GM21529 (cell line): ENCODE measurements at regions not wholly inside any gene's neighbourhood (a gene's known extent, or its start where the extent isn't known, plus 50 kb on each side); places are given as distances from the start of the nearest gene placed in this dataset.
"Not testable (repeated sequence)": the region's sequence is repeated elsewhere in the genome, so short reads cannot be mapped to it uniquely, and the experiment has no call there.

Experiments used
- ATAC-seq: cut with Tn5 transposase; IDR thresholded peaks from one replicate; pipeline ENCODE4 v1.9.1; 2021; ENCODE audit not compliant: unreplicated experiment

GRCh38 chr3:151557068-151557840 lies 96.4 kb upstream of the IGSF10 start:
- ATAC-seq = no peak

- ATAC-seq = no peak
These were observed 95.7 kb upstream of the IGSF10 start for GRCh38 chr3:151556596-151556995.

- ATAC-seq = no peak
These were observed 94.7 kb upstream of the IGSF10 start for GRCh38 chr3:151555523-151555922.

GRCh38 chr3:151553888-151554287 lies 93.0 kb upstream of the IGSF10 start:
- ATAC-seq = no peak

GRCh38 chr3:151552589-151552988 lies 91.7 kb upstream of the IGSF10 start:
- no peak for ATAC-seq

GRCh38 chr3:151550642-151551041 lies 89.8 kb upstream of the IGSF10 start:
- no peak for ATAC-seq

GRCh38 chr3:151550025-151550618 lies 89.3 kb upstream of the IGSF10 start:
- no peak for ATAC-seq

- no peak for ATAC-seq
These were observed 87.3 kb upstream of the IGSF10 start for GRCh38 chr3:151548195-151548594.

- ATAC-seq = no peak
These were observed 83.3 kb upstream of the IGSF10 start for GRCh38 chr3:151544164-151544548.

GRCh38 chr3:151541178-151541577 lies 80.3 kb upstream of the IGSF10 start:
- ATAC-seq = no peak

GRCh38 chr3:151539599-151539998 lies 78.7 kb upstream of the IGSF10 start:
- no peak for ATAC-seq

GRCh38 chr3:151538456-151539393 lies 77.9 kb upstream of the IGSF10 start:
- ATAC-seq = no peak

- no peak for ATAC-seq
These were observed 76.9 kb upstream of the IGSF10 start for GRCh38 chr3:151537726-151538125.

- no peak for ATAC-seq
These were observed 65.9 kb upstream of the IGSF10 start for GRCh38 chr3:151526757-151527156.

- ATAC-seq = no peak
These were observed 59.2 kb upstream of the IGSF10 start for GRCh38 chr3:151520105-151520504.

GRCh38 chr3:151511433-151511832 lies 50.6 kb upstream of the IGSF10 start:
- ATAC-seq = not testable (repeated sequence)
